GM13976 (cell line): ENCODE measurements at regions not wholly inside any gene's neighbourhood (a gene's known extent, or its start where the extent isn't known, plus 50 kb on each side); places are given as distances from the start of the nearest gene placed in this dataset.

ENCODE experiments used
- DNase-seq: peaks from one replicate; pipeline ENCODE4 v3.0.0; 2012; ENCODE audit warnings: low spot score
- in situ Hi-C: fragments of 300-500 bp; cut with MboI; formaldehyde crosslinking; loops from one replicate; pipeline ENCODE4 v1.12.0; 2022; ENCODE audit warnings: low sequenced_read_pairs, mixed read lengths, inconsistent platforms; ENCODE audit not compliant: unreplicated experiment
- TF ChIP-seq, protein P1 (sequence below): IDR thresholded peaks from 2 replicates; pipeline ENCODE4 v1.5.1; 2012; ENCODE audit warnings: borderline replicate concordance, mild to moderate bottlenecking; ENCODE audit not compliant: insufficient read depth; ENCODE audit errors: extremely low read depth, missing control alignments, control extremely low read depth

DNA sequence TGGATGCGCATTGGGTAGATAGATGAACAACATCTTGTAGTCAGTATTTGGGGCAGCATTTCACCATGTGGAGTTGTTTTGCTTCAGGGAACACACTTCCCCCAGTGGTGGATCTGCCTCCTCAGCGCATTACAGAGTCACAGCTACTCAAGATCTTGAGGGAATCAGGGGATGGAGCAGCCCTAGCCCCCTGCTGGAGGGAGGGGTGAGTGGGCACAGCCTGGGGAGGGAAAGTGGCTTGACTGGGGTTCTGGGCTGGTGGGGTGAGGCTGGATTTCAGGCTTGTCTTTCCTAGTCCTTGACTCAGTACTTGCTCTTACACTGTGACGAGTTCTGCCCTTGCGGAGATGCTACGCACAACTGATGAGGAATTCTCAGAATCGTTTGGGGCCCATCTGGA lies 271.0 kb upstream of the HS6ST1 start:
- no peak for DNase-seq
- TF ChIP-seq, protein P1, sequence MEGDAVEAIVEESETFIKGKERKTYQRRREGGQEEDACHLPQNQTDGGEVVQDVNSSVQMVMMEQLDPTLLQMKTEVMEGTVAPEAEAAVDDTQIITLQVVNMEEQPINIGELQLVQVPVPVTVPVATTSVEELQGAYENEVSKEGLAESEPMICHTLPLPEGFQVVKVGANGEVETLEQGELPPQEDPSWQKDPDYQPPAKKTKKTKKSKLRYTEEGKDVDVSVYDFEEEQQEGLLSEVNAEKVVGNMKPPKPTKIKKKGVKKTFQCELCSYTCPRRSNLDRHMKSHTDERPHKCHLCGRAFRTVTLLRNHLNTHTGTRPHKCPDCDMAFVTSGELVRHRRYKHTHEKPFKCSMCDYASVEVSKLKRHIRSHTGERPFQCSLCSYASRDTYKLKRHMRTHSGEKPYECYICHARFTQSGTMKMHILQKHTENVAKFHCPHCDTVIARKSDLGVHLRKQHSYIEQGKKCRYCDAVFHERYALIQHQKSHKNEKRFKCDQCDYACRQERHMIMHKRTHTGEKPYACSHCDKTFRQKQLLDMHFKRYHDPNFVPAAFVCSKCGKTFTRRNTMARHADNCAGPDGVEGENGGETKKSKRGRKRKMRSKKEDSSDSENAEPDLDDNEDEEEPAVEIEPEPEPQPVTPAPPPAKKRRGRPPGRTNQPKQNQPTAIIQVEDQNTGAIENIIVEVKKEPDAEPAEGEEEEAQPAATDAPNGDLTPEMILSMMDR = no peak
- in situ Hi-C loops = no loop called here

DNA sequence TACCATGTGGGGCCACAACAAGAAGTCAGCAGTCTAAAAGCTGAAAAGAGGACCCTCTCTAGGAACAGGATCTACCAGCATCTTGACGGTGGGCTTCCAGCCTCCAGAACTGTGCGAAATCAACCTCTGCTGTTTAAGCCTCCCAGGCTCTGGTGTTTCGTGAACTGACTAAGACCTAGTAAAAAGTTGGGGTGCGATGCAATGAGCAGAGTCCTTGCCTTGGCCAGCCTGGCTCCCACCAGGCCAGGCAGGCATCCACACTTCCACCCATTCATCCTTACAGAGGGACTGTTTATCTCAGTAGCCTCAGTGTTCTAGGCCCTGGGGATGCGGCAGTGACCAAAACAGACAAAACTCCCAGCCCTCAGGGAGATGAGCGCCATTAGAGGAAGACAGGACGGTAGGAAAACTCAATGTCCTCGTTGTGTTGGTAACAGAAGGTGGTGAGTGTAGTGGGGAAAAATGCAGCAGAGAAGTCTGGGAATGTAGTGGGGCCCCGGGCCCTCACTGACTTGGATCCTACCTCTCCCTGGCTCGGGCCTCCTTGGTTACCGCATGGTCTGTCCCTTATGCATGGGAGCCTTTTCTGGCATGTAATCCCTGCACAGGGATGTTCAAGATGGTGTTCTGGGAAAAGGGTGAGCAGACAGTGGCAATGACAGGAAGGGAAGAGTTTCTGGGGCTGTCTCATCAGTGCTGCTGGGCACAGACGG lies 271.8 kb upstream of the HS6ST1 start:
- DNase-seq = no peak
- in situ Hi-C loops = no loop called here
- TF ChIP-seq, protein P1 = no peak

DNA sequence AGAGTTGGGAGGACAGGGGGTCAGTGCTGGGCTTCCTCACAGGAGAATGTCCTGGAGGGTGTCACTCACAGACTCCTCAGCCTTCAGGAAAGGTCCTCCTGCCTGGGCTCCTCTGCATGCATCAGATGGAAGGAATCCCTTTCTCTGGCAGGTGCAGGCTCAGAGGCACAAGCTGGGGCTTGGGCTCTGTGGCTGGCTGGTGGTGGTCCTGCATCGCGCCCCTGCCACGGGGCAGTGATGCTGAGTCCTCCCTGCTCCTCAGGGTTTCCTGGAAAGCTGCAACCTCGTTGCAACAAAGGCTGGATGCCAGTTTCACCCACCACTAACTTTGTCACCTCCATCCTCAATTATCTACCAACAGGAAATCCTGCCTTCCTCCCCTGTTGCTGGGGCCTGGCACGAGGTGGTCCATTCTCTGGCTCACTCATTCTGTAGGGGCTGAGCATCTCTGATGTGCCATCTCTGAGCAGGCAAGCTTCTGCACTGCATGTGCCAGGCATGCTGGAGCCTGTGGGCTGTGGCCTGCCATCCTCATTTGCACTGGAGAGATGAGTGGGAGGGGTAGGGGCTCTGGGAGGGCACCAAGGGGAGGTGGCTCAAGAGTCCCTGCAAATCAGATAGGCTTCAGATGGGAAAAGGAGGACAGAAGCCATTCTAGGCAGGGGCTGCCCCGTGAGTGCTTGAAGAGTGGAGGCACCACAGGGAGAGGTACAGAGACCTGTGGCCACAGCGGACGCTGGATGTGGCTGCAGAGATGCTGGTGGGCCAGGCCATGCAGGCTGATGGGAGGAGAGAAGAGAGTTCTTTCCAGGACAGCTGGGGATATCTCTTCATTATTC lies 272.6 kb upstream of the HS6ST1 start:
- TF ChIP-seq, protein P1 = no peak
- DNase-seq = no peak
- in situ Hi-C loops = no loop called here

DNA sequence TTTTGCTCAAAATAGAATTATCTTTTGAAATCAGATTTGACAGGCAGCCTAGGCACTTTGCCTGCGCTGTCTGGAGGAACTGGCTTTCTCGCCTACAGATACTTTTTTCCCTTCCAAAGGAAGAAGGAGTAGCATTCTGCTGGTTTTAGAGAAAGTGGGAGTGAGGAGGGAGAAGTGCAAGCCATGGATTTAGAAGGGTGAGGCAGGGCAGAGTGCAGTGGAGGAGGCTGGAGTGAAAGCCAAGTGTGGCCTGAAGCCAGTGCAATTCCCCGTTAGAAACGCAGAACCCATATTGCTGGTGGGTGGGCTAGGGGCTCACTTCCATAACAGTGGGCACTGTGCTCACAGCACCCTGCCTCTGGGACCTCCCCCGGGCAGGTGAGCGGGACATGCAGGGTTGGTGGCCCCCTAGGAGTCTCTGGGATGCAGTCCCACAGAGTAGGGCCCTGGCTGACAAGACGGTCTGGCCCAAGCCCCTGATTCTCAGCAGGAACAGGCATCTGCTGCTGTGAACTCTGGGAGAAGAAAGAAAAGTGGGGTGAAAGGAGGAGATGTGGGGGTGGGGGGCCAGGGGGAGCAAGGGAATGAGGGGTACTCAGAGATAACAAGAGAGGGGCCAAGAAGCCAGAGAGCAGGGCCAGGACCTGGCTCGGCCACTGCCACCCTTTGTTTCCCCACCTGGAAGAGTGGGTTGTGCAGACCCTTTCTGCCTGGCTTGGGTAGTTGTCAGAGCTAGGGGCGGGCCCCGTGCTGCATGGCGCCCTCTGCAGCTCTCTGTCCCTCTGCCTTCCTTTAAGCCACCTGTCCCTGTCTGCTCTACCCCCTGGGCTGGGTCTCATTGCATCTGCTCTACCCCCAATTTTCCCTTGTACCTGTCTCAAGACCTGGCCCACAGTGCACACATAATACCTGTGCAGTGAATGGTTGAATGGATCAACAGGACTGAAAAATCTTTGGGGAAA lies 273.5 kb upstream of the HS6ST1 start:
- no peak for DNase-seq
- in situ Hi-C loops = no loop called here
- TF ChIP-seq, protein P1 = no peak

DNA sequence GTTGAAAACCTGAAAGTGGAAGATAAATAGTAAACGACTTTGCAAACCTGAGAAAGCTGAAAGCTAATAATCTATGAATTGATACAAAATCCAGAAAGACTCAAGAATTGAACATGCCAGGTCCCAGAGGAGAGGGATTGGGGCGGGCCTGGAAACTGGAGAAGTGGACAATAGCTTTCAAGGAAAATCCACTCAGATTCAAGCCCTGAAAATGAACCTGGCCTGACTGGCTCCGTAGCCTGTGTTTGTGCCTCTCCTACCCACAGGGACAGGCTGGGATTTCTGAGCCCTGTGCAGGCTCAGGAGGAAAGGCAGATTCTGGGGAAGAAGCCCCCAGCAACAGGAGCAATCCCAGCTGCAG lies 274.8 kb upstream of the HS6ST1 start:
- TF ChIP-seq, protein P1 = no peak
- in situ Hi-C loops = no loop called here
- no peak for DNase-seq
